Keratinocyte (primary cell): ENCODE measurements at regions not wholly inside any gene's neighbourhood (a gene's known extent, or its start where the extent isn't known, plus 50 kb on each side); places are given as distances from the start of the nearest gene placed in this dataset.

Experiments used
- DNase-seq: peaks from one replicate; pipeline ENCODE4 v3.0.0-alpha.2; 2011; ENCODE audit warnings: low read depth, missing footprints, low spot score
- FAIRE-seq: peaks from 2 replicates; lab custom pipeline; 2011; peaks lifted over from hg19 to GRCh38; lab: Jason Lieb, UNC
- H2AFZ ChIP-seq: 2 replicates; pipeline ENCODE4 v1.6.0; 2012; ENCODE audit warnings: low read length, control low read depth, inconsistent platforms; ENCODE audit not compliant: control insufficient read depth
- H3K27ac ChIP-seq: 2 replicates; pipeline ENCODE4 v1.5.1; 2011; ENCODE audit warnings: low read length; ENCODE audit not compliant: control insufficient read depth, insufficient read depth
- H3K27me3 ChIP-seq: 3 replicates; pipeline ENCODE4 v1.6.0; 2011; ENCODE audit warnings: low read length; ENCODE audit not compliant: control insufficient read depth, insufficient read depth; ENCODE audit errors: extremely low read depth
- H3K36me3 ChIP-seq, 2 experiments: 2 replicates in 1 of 2; 3 replicates in 1 of 2; pipeline ENCODE4 v1.5.1; 2011; ENCODE audit warnings: low read length in 2 of 2, mild to moderate bottlenecking in 1 of 2; ENCODE audit not compliant: control insufficient read depth in 2 of 2, insufficient read depth in 2 of 2; ENCODE audit errors: extremely low read depth in 1 of 2
- H3K4me1 ChIP-seq: 3 replicates; pipeline ENCODE4 v1.5.1; 2011; ENCODE audit warnings: low read length; ENCODE audit not compliant: control insufficient read depth, insufficient read depth; ENCODE audit errors: extremely low read depth
- H3K4me2 ChIP-seq: 3 replicates; pipeline ENCODE4 v1.6.0; 2011; ENCODE audit warnings: low read depth, low read length; ENCODE audit not compliant: control insufficient read depth, insufficient read depth; ENCODE audit errors: extremely low read depth
- H3K4me3 ChIP-seq, 3 experiments: fragments of 200-600 bp in 1 of 3; sonication (generic) in 1 of 3; 2 replicates in 2 of 3; 3 replicates in 1 of 3; pipeline ENCODE4 v1.5.1; 2011 to 2016; ENCODE audit warnings: low read length in 3 of 3, mild to moderate bottlenecking in 3 of 3, control low read depth in 2 of 3, inconsistent platforms in 1 of 3, low read depth in 1 of 3, mixed read lengths in 1 of 3, mixed run types in 1 of 3, moderate library complexity in 1 of 3; ENCODE audit not compliant: control insufficient read depth in 2 of 3, insufficient read depth in 2 of 3; ENCODE audit errors: extremely low read depth in 1 of 3
- H3K79me2 ChIP-seq: 2 replicates; pipeline ENCODE4 v1.6.0; 2012; ENCODE audit warnings: low read length; ENCODE audit not compliant: control insufficient read depth, insufficient read depth
- H3K9ac ChIP-seq: 3 replicates; pipeline ENCODE4 v1.6.0; 2011; ENCODE audit warnings: low read length; ENCODE audit not compliant: control insufficient read depth, insufficient read depth; ENCODE audit errors: extremely low read depth
- H3K9me1 ChIP-seq: 3 replicates; pipeline ENCODE4 v1.6.0; 2011; ENCODE audit warnings: low read length; ENCODE audit not compliant: control insufficient read depth, insufficient read depth; ENCODE audit errors: extremely low read depth
- H3K9me3 ChIP-seq: 2 replicates; pipeline ENCODE4 v1.5.1; 2012; ENCODE audit warnings: low read depth, low read length; ENCODE audit not compliant: control insufficient read depth
- H4K20me1 ChIP-seq: 3 replicates; pipeline ENCODE4 v1.6.0; 2011; ENCODE audit warnings: low read length; ENCODE audit not compliant: control insufficient read depth, insufficient read depth; ENCODE audit errors: extremely low read depth
- EZH2 ChIP-seq: IDR thresholded peaks from one replicate; pipeline ENCODE4 v1.6.1; 2012; ENCODE audit warnings: inconsistent platforms, mild to moderate bottlenecking, low read length, moderate library complexity
- dilution Hi-C: fragments of 300-500 bp; cut with MboI; formaldehyde crosslinking; loops from one replicate; pipeline ENCODE4 v1.7.0; 2020; ENCODE audit warnings: low sequenced_read_pairs; ENCODE audit not compliant: extremely low pct_ligation_motif_present
- TF ChIP-seq, protein P1 (sequence below), 3 experiments: IDR thresholded peaks in 1 of 3; conservative IDR thresholded peaks in 1 of 3; optimal IDR thresholded peaks in 1 of 3; 2 replicates in 2 of 3; 3 replicates in 1 of 3; pipeline versions ENCODE3 to v1.5.1; 2011; ENCODE audit warnings: low read length in 3 of 3, mild to moderate bottlenecking in 3 of 3, moderate library complexity in 2 of 3, control low read depth in 1 of 3, inconsistent platforms in 1 of 3; ENCODE audit not compliant: insufficient read depth in 2 of 3; ENCODE audit errors: extremely low read depth in 1 of 3

- Histone ChIP-seq H3K9me1 (no peaks in the 10 kb centered on the region), H3K27ac (no peak overlapping the region), H3K79me2 (no peaks in the 10 kb centered on the region), H3K4me2 (no peak overlapping the region), H3K9me3 (no peaks in the 10 kb centered on the region), H3K9ac (no peak overlapping the region), H2AFZ (no peak overlapping the region), H3K4me1 (peaks cover 6% of the 10 kb centered on the region), H3K27me3 (peaks cover 7% of the 10 kb centered on the region), H3K4me3 (no peak overlapping the region), H4K20me1 (no peaks in the 10 kb centered on the region), H3K36me3 (no peaks in the 10 kb centered on the region)
- FAIRE-seq (no peak), DNase-seq (no peak)
- dilution Hi-C loops: no loop called here
- TF ChIP-seq, protein P1, sequence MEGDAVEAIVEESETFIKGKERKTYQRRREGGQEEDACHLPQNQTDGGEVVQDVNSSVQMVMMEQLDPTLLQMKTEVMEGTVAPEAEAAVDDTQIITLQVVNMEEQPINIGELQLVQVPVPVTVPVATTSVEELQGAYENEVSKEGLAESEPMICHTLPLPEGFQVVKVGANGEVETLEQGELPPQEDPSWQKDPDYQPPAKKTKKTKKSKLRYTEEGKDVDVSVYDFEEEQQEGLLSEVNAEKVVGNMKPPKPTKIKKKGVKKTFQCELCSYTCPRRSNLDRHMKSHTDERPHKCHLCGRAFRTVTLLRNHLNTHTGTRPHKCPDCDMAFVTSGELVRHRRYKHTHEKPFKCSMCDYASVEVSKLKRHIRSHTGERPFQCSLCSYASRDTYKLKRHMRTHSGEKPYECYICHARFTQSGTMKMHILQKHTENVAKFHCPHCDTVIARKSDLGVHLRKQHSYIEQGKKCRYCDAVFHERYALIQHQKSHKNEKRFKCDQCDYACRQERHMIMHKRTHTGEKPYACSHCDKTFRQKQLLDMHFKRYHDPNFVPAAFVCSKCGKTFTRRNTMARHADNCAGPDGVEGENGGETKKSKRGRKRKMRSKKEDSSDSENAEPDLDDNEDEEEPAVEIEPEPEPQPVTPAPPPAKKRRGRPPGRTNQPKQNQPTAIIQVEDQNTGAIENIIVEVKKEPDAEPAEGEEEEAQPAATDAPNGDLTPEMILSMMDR (optimal IDR thresholded peaks at IDR 0.05 in 1 of 3, IDR thresholded peaks at IDR 0.05 in 1 of 3, conservative IDR thresholded peaks at IDR 0.05 in 1 of 3; ENCODE audit: extremely low read depth in 1 of 3, insufficient read depth in 2 of 3, low read length in 3 of 3): no peak
- TF ChIP-seq EZH2: no peak
Measured at GRCh38 chr21:38950435-38951094, 144.8 kb downstream of the ETS2 start.

- no peak for TF ChIP-seq EZH2
- TF ChIP-seq, protein P1 (optimal IDR thresholded peaks at IDR 0.05 in 1 of 3, IDR thresholded peaks at IDR 0.05 in 1 of 3, conservative IDR thresholded peaks at IDR 0.05 in 1 of 3; ENCODE audit: extremely low read depth in 1 of 3, insufficient read depth in 2 of 3, low read length in 3 of 3): no peak
- dilution Hi-C loops: no loop called here
- Histone ChIP-seq H3K9me1 (no peaks in the 10 kb centered on the region), H3K79me2 (no peaks in the 10 kb centered on the region), H3K9ac (no peak overlapping the region), H4K20me1 (no peaks in the 10 kb centered on the region), H3K4me2 (no peak overlapping the region), H2AFZ (no peak overlapping the region), H3K36me3 (no peaks in the 10 kb centered on the region), H3K4me1 (no peaks in the 10 kb centered on the region), H3K27ac (no peak overlapping the region), H3K9me3 (no peaks in the 10 kb centered on the region), H3K4me3 (no peak overlapping the region), H3K27me3 (peaks cover 7% of the 10 kb centered on the region)
- FAIRE-seq (no peak), DNase-seq (no peak)
Measured at GRCh38 chr21:38949070-38949380, 143.3 kb downstream of the ETS2 start.
